ENCODE measurements at regions not wholly inside any gene's neighbourhood (a gene's known extent, or its start where the extent isn't known, plus 50 kb on each side); places are given as distances from the start of the nearest gene placed in this dataset.

GRCh38 chr10:57759777-57760176 is 507.9 kb downstream of the IPMK start:
- no peak overlapping the region for H3K4me2 ChIP-seq (ENCODE audit: insufficient read depth, low read length, poor library complexity, severe bottlenecking)
- H3K9ac ChIP-seq (ENCODE audit: low read depth, low read length, poor library complexity), result no peak overlapping the region
- H2BK12ac ChIP-seq (ENCODE audit: low read length), result no peak overlapping the region
- no peaks in the 10 kb centered on the region for H3K4me1 ChIP-seq (ENCODE audit: control insufficient read depth in 2 of 2, insufficient read depth in 1 of 2, low read depth in 1 of 2, low read length in 2 of 2)
- H3K27ac ChIP-seq (replicated peaks; ENCODE audit: low read length), result no peak overlapping the region
- no peak overlapping the region for H2AFZ ChIP-seq (ENCODE audit: low read length)
- no peak overlapping the region for H3K18ac ChIP-seq (ENCODE audit: low read length)
- H3K36me3 ChIP-seq (replicated peaks in 1 of 2; ENCODE audit: control insufficient read depth in 2 of 2, insufficient read depth in 2 of 2, low read length in 2 of 2), result no peaks in the 10 kb centered on the region
- H2BK120ac ChIP-seq (ENCODE audit: low read depth, low read length), result no peak overlapping the region
- no peaks in the 10 kb centered on the region for H3K9me3 ChIP-seq (replicated peaks in 1 of 2; ENCODE audit: control insufficient read depth in 2 of 2, insufficient read depth in 1 of 2, low read depth in 1 of 2, low read length in 2 of 2)
- no CpG with 5 or more reads among the region's 6 CpGs for WGBS, 2 donors (ENCODE audit: extremely low coverage in 2 of 2, insufficient read length in 2 of 2, insufficient replicate concordance in 1 of 2)
- no peak overlapping the region for H3K4ac ChIP-seq (ENCODE audit: low read length)
- no peak overlapping the region for H2AK5ac ChIP-seq (ENCODE audit: low read depth, low read length)
- no peak overlapping the region for H4K8ac ChIP-seq (ENCODE audit: low read depth, low read length)
- H3K23ac ChIP-seq (ENCODE audit: low read depth, low read length, poor library complexity), result no peak overlapping the region
- H2BK15ac ChIP-seq (ENCODE audit: low read length), result no peak overlapping the region
- H3K4me3 ChIP-seq (ENCODE audit: low read length in 2 of 2), result no peak overlapping the region
- no peak for DNase-seq (ENCODE audit: low spot score)
- no peaks in the 10 kb centered on the region for H3K27me3 ChIP-seq (ENCODE audit: control insufficient read depth in 3 of 3, insufficient read depth in 3 of 3, low read depth in 1 of 3, low read length in 3 of 3)
- H3K79me1 ChIP-seq (ENCODE audit: low read depth, low read length), result no peaks in the 10 kb centered on the region
- H3K14ac ChIP-seq (ENCODE audit: low read length), result no peak overlapping the region
- no peak overlapping the region for H2BK5ac ChIP-seq (ENCODE audit: low read length)
- H4K91ac ChIP-seq (ENCODE audit: low read depth, low read length, poor library complexity), result no peak overlapping the region

GRCh38 chr10:57754803-57755202 is 512.9 kb downstream of the IPMK start:
- Histone ChIP-seq H3K9ac (ENCODE audit: low read depth, low read length, poor library complexity) (no peak overlapping the region), H3K4me3 (ENCODE audit: low read length in 2 of 2) (no peak overlapping the region), H3K27ac (replicated peaks; ENCODE audit: low read length) (no peak overlapping the region), H4K8ac (ENCODE audit: low read depth, low read length) (no peak overlapping the region), H3K4me1 (ENCODE audit: control insufficient read depth in 2 of 2, insufficient read depth in 1 of 2, low read depth in 1 of 2, low read length in 2 of 2) (no peaks in the 10 kb centered on the region), H3K36me3 (replicated peaks in 1 of 2; ENCODE audit: control insufficient read depth in 2 of 2, insufficient read depth in 2 of 2, low read length in 2 of 2) (no peaks in the 10 kb centered on the region), H2AK5ac (ENCODE audit: low read depth, low read length) (no peak overlapping the region), H2AFZ (ENCODE audit: low read length) (peak overlapping the region; percentile 23), H2BK5ac (ENCODE audit: low read length) (no peak overlapping the region), H3K79me1 (ENCODE audit: low read depth, low read length) (no peaks in the 10 kb centered on the region), H3K4ac (ENCODE audit: low read length) (no peak overlapping the region), H3K14ac (ENCODE audit: low read length) (no peak overlapping the region), H3K4me2 (ENCODE audit: insufficient read depth, low read length, poor library complexity, severe bottlenecking) (no peak overlapping the region), H3K23ac (ENCODE audit: low read depth, low read length, poor library complexity) (no peak overlapping the region), H2BK120ac (ENCODE audit: low read depth, low read length) (no peak overlapping the region), H3K9me3 (replicated peaks in 1 of 2; ENCODE audit: control insufficient read depth in 2 of 2, insufficient read depth in 1 of 2, low read depth in 1 of 2, low read length in 2 of 2) (no peaks in the 10 kb centered on the region), H2BK15ac (ENCODE audit: low read length) (no peak overlapping the region), H2BK12ac (ENCODE audit: low read length) (no peak overlapping the region), H3K18ac (ENCODE audit: low read length) (no peak overlapping the region), H4K91ac (ENCODE audit: low read depth, low read length, poor library complexity) (no peak overlapping the region), H3K27me3 (ENCODE audit: control insufficient read depth in 3 of 3, insufficient read depth in 3 of 3, low read depth in 1 of 3, low read length in 3 of 3) (no peaks in the 10 kb centered on the region)
- DNase-seq (ENCODE audit: low spot score), result no peak
- no CpG with 5 or more reads among the region's 4 CpGs for WGBS, 2 donors (ENCODE audit: extremely low coverage in 2 of 2, insufficient read length in 2 of 2, insufficient replicate concordance in 1 of 2)

- H3K23ac ChIP-seq (ENCODE audit: low read depth, low read length, poor library complexity), result no peak overlapping the region
- H3K9ac ChIP-seq (ENCODE audit: low read depth, low read length, poor library complexity), result no peak overlapping the region
- no CpG with 5 or more reads among the region's 1 CpG for WGBS, 2 donors (ENCODE audit: extremely low coverage in 2 of 2, insufficient read length in 2 of 2, insufficient replicate concordance in 1 of 2)
Observed at GRCh38 chr10:57743711-57744110, 524.0 kb downstream of the IPMK start.

GRCh38 chr10:57741751-57742150 is 525.9 kb downstream of the IPMK start:
- no CpG with 5 or more reads among the region's 3 CpGs for WGBS, 2 donors (ENCODE audit: extremely low coverage in 2 of 2, insufficient read length in 2 of 2, insufficient replicate concordance in 1 of 2)
- H2BK12ac ChIP-seq (ENCODE audit: low read length), result no peak overlapping the region
- no peak overlapping the region for H4K8ac ChIP-seq (ENCODE audit: low read depth, low read length)
- H2BK120ac ChIP-seq (ENCODE audit: low read depth, low read length), result no peak overlapping the region
- no peak overlapping the region for H3K4me3 ChIP-seq (ENCODE audit: low read length in 2 of 2)
- no peak overlapping the region for H3K18ac ChIP-seq (ENCODE audit: low read length)
- no peaks in the 10 kb centered on the region for H3K27me3 ChIP-seq (ENCODE audit: control insufficient read depth in 3 of 3, insufficient read depth in 3 of 3, low read depth in 1 of 3, low read length in 3 of 3)
- no peak overlapping the region for H2AK5ac ChIP-seq (ENCODE audit: low read depth, low read length)
- H3K79me1 ChIP-seq (ENCODE audit: low read depth, low read length), result peaks cover 2% of the 10 kb centered on the region
- no peaks in the 10 kb centered on the region for H3K9me3 ChIP-seq (replicated peaks in 1 of 2; ENCODE audit: control insufficient read depth in 2 of 2, insufficient read depth in 1 of 2, low read depth in 1 of 2, low read length in 2 of 2)
- H2BK15ac ChIP-seq (ENCODE audit: low read length), result no peak overlapping the region
- H4K91ac ChIP-seq (ENCODE audit: low read depth, low read length, poor library complexity), result no peak overlapping the region
- H3K4ac ChIP-seq (ENCODE audit: low read length), result no peak overlapping the region
- H3K14ac ChIP-seq (ENCODE audit: low read length), result no peak overlapping the region
- H3K9ac ChIP-seq (ENCODE audit: low read depth, low read length, poor library complexity), result no peak overlapping the region
- no peak overlapping the region for H3K4me2 ChIP-seq (ENCODE audit: insufficient read depth, low read length, poor library complexity, severe bottlenecking)
- H3K23ac ChIP-seq (ENCODE audit: low read depth, low read length, poor library complexity), result no peak overlapping the region
- H3K36me3 ChIP-seq (replicated peaks in 1 of 2; ENCODE audit: control insufficient read depth in 2 of 2, insufficient read depth in 2 of 2, low read length in 2 of 2), result no peaks in the 10 kb centered on the region
- no peaks in the 10 kb centered on the region for H3K4me1 ChIP-seq (ENCODE audit: control insufficient read depth in 2 of 2, insufficient read depth in 1 of 2, low read depth in 1 of 2, low read length in 2 of 2)
- H2AFZ ChIP-seq (ENCODE audit: low read length), result no peak overlapping the region
- H3K27ac ChIP-seq (replicated peaks; ENCODE audit: low read length), result no peak overlapping the region
- DNase-seq (ENCODE audit: low spot score), result no peak
- no peak overlapping the region for H2BK5ac ChIP-seq (ENCODE audit: low read length)

More at GRCh38 chr10:57743711-57744110, 524.0 kb downstream of the IPMK start:
- no peak overlapping the region for H4K91ac ChIP-seq (ENCODE audit: low read depth, low read length, poor library complexity)
- no peaks in the 10 kb centered on the region for H3K36me3 ChIP-seq (replicated peaks in 1 of 2; ENCODE audit: control insufficient read depth in 2 of 2, insufficient read depth in 2 of 2, low read length in 2 of 2)
- no peak overlapping the region for H2AFZ ChIP-seq (ENCODE audit: low read length)
- H3K4me1 ChIP-seq (ENCODE audit: control insufficient read depth in 2 of 2, insufficient read depth in 1 of 2, low read depth in 1 of 2, low read length in 2 of 2), result no peaks in the 10 kb centered on the region
- no peaks in the 10 kb centered on the region for H3K27me3 ChIP-seq (ENCODE audit: control insufficient read depth in 3 of 3, insufficient read depth in 3 of 3, low read depth in 1 of 3, low read length in 3 of 3)
- H2BK12ac ChIP-seq (ENCODE audit: low read length), result no peak overlapping the region
- H3K4me3 ChIP-seq (ENCODE audit: low read length in 2 of 2), result no peak overlapping the region
- H3K9me3 ChIP-seq (replicated peaks in 1 of 2; ENCODE audit: control insufficient read depth in 2 of 2, insufficient read depth in 1 of 2, low read depth in 1 of 2, low read length in 2 of 2), result no peaks in the 10 kb centered on the region
- no peak overlapping the region for H4K8ac ChIP-seq (ENCODE audit: low read depth, low read length)
- H2BK120ac ChIP-seq (ENCODE audit: low read depth, low read length), result no peak overlapping the region
- H3K4me2 ChIP-seq (ENCODE audit: insufficient read depth, low read length, poor library complexity, severe bottlenecking), result no peak overlapping the region
- H3K18ac ChIP-seq (ENCODE audit: low read length), result no peak overlapping the region
- no peak for DNase-seq (ENCODE audit: low spot score)
- H3K27ac ChIP-seq (replicated peaks; ENCODE audit: low read length), result no peak overlapping the region
- no peak overlapping the region for H3K14ac ChIP-seq (ENCODE audit: low read length)
- H2AK5ac ChIP-seq (ENCODE audit: low read depth, low read length), result no peak overlapping the region
- H2BK5ac ChIP-seq (ENCODE audit: low read length), result no peak overlapping the region
- H3K4ac ChIP-seq (ENCODE audit: low read length), result no peak overlapping the region
- no peak overlapping the region for H2BK15ac ChIP-seq (ENCODE audit: low read length)
- no peaks in the 10 kb centered on the region for H3K79me1 ChIP-seq (ENCODE audit: low read depth, low read length)
